GM11168 (cell line): ENCODE measurements at regions not wholly inside any gene's neighbourhood (a gene's known extent, or its start where the extent isn't known, plus 50 kb on each side); places are given as distances from the start of the nearest gene placed in this dataset.

Experiments
- in situ Hi-C: fragments of 300-500 bp; cut with MboI; formaldehyde crosslinking; loops from one replicate; pipeline ENCODE4 v1.12.0; 2022; ENCODE audit warnings: low sequenced_read_pairs; ENCODE audit not compliant: unreplicated experiment

DNA sequence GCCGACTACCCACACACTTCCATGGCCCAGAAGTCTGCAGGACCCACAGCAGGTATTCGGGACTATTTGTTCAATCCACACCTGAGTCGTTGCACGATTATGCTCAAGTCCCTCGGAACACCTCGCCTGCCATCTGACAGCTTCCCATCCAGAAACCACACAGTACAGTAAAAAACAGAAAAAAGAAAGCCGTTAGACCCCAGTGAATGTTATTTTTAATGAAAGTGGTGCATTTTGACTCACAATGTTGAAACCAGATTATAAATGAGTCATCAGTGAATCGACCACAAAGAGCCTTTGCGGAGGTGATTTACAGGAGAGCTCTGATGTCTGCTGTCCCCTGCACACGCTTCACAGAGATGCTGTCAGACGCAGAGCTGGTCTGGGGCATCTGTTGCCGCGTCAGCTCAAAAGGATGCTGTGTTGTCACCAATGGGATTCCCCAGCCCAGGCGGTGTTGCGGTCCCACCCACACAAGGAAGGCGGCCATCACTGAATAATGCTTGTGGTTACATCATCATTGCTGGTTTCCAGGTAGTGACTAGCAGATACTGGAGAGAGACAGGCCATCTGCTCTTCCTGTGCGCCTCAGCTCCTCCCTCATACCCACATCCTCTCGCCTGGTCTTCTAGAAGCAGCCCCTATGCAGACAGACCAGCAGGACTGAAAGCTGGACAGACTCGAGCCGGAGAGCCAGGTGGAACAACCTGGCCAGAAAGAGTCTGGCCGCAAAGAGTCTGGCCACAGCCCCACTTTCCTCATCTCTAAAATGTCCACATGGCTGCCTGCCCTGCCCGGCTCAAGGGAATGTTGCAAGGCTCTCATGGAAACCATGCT, 116.8 kb downstream of the TOMM20 start:
- in situ Hi-C loops: no loop called here

DNA sequence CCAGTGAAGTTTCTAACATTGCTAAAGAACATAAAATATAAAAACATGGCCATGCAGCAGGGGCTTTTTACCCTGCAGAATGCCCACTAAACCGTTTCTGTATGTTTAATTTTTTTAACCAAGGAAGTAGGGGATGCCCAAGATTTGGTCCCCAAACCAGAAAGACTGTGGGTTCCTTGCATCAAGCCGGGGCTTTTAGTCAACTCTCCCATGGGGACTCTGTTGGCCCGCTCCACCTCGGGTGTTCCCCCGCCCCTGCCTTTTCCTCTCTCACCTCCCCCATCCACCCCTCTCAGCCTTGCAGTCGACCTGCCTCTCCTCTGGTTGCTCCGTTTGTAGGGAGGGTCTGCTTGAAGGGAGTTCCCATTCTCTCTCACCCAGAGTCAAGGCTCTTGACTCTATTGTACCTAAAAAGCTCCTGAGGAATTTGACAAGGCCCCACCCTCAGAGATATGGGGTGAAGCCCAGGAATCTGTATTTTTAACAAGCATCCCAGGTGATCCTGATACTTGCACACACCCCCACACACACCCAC, 117.5 kb downstream of the TOMM20 start:
- in situ Hi-C loops: no loop called here

- in situ Hi-C loops: no loop called here
Measured at GRCh38 chr1:235009561-235010306, 118.9 kb downstream of the TOMM20 start.

GRCh38 chr1:235009074-235009473, 119.6 kb downstream of the TOMM20 start:
- in situ Hi-C loops: no loop called here

DNA sequence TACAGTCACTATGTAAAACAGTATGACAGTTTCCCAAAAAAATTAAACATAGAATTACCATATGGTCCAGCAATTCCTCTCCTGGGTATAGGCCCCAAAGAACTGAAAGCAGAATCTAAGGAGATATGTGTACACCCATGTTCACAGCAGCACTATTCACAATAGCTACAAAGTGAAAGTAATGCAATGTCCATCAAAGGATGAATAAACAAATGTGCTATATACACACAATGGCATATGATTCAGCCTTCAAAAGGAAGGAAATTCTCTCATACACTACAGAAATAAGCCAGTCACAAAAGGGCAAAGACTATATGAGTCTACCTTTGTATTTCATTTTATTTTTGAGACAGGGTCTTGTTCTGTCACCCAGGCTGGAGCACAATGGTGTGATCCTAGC, 120.4 kb downstream of the TOMM20 start:
- in situ Hi-C loops: no loop called here

- in situ Hi-C loops: no loop called here
Measured at GRCh38 chr1:235006816-235007215, 121.8 kb downstream of the TOMM20 start.

DNA sequence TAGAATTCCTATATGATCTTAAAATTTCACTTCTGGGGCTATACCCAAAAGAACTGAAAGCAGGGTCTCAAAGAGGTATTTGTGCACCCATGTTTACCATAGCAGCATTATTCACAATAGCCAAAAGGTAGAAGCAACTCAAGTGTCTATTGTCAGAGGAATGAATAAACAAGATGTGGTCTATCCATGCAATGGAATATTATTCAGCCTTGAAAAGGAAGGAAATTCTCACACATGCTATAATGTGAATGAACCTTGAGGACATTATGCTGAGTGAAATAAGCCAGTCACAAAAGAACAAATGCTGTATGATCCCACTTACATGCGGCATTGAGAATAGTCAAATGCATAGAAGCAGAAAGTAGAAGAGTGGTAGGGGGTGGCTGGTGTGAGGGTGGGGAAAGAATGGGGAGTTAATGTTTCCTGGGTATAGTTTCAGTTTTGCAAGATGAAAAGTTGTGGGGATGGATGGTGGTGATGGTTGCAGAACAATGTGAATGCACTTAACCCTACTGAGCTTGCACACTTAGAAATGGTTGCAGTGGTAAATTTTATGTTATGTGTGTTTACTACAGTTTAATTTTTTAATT, 122.4 kb downstream of the TOMM20 start:
- in situ Hi-C loops: no loop called here

DNA sequence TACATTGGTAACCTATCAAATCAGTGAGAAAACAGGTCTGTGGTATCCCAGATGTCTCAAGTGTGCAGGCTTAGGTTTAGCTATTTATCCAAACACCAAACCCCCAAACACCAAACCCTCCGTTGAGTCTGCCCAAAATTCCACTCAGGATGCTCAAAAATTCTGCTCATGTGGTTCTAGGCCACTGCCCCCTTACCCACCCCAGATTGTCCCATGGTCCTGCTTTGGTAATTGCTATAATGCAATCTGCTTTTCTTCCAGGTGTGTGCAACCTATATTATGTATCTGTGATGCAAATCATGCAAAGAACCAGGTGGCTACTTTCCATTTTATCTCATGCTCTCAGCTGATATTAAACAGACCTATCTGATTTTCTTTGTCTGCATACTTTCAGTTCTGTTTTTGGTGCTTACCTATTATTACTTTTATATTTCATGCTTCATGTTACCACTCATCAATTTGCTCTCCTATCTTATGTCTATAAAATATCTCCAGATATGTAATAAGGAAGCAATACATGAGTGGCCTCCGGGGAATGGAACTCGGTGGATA, 123.7 kb downstream of the TOMM20 start:
- in situ Hi-C loops: no loop called here

DNA sequence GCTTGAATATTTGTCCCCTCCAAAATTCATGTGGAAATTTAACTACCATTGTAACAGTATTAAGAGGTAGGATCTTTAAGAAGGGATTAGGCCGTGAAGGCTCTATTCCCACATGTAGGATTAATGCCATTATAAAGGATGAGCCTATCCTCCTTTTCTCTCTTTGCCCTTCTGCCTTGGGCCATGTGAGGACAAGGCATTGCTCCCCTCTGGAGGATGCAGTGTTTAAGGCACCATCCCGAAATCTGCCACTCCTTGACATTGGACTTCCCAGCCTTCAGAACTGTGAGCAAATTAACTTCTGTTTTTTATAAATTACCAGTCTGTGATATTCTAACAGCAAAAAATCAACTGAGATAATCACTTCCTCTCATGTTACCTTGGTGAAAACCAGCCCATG, 124.4 kb downstream of the TOMM20 start:
- in situ Hi-C loops: no loop called here

DNA sequence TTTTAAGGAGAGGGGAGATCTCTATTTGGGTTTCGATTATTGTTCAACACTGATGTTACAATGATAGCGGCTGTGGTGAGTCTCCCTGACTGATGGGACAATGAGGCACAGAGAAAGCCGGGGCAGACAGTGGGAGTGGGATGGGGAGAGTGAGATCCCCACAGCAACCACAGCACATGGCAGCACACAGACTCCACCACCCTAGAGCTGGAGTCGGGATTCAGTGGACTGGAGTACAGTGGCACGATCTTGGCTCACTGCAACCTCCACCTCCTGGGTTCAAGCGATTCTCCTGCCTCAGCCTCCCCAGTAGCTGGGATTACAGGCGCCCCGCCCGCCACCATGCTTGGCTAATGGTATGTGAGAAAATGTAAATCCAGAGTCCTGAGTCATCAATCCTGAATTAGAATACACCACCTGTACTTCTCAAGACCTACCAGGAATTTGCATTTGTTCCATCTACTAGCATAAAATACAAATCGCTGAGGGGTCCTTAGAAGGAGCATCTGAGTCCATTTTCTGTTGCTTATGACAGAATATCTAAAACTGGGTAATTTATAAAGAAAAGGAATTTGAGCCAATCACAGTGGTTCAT, 125.8 kb downstream of the TOMM20 start:
- in situ Hi-C loops: no loop called here

GRCh38 chr1:234999513-234999940, 129.1 kb downstream of the TOMM20 start:
- in situ Hi-C loops: no loop called here

GRCh38 chr1:234997896-234998741, 130.5 kb downstream of the TOMM20 start:
- in situ Hi-C loops: no loop called here

DNA sequence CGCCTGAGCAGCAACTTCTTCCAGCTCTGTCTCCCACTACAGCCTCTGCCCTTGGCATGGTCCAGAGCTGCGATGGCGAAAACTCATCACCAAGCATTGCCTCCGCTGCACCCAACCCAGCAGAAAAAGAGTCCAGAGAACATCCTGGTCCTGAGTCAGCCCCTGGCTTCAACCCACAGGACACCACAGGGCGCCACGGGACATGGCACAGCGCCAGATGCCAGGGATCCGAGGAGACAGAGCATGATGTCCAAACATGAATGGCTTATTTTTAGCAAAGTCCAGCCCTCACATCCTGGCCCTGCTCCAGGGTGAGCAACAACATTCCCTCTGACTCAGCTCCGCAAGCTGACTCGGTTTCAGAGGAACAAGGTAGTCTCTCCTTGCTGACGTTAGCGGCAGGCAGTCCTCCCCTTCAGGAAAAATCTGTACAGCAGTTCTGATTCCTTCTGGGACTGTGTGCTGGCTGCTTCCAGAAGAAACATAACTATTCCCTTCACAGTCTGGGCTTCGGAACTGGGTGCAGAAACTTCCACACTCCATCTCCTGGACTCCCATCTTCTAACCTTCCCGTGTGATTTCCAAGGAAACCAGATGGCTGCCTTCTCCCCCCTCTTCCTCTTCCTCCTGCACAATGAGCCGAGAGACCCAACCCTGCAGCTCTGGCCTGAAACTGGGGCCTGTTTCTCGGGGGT, 131.3 kb downstream of the TOMM20 start:
- in situ Hi-C loops: no loop called here

- in situ Hi-C loops: no loop called here
Measured at GRCh38 chr1:234996245-234996757, 132.3 kb downstream of the TOMM20 start.

DNA sequence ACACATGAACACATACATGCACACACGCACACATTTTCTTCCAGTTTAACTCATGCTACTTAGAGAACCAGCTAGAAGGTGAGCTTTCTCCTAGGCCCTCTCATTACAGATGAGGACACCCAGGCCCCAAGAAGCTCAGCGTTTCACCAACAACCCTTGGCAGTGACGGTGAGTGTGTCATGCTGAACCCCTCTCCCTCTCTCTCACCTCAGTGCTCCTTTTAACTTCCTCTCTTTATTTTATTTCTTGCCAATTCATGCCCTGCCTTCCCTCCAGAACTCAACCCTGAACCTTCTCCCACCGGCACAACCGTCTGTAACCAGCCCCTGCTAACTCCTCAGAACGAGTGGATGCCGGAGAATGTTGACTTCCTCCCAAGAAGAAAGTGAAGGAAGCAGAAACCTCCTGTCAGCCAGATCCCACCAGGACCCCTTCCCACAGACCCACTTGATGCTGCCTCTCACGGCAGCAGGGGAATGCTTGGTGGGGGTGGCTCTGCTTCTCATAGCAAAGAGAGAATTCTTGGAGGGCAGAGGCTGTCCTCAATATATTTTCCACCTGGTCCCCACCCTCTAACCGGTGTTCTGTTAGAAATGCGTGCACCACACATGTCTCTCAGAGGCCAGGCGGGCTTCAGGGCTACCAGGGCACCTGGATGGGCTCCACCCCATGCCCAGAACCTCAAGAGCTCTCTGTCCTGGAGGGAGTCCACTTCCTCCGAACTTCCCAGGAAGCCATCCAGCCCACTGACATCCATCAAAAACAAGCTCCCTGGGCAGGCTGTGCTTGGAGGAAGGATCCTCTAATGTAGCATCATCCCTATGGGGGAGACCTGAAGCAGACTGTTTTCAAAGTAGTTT, 134.0 kb downstream of the TOMM20 start:
- in situ Hi-C loops: no loop called here

GRCh38 chr1:234992065-234992464, 136.6 kb downstream of the TOMM20 start:
- in situ Hi-C loops: no loop called here

DNA sequence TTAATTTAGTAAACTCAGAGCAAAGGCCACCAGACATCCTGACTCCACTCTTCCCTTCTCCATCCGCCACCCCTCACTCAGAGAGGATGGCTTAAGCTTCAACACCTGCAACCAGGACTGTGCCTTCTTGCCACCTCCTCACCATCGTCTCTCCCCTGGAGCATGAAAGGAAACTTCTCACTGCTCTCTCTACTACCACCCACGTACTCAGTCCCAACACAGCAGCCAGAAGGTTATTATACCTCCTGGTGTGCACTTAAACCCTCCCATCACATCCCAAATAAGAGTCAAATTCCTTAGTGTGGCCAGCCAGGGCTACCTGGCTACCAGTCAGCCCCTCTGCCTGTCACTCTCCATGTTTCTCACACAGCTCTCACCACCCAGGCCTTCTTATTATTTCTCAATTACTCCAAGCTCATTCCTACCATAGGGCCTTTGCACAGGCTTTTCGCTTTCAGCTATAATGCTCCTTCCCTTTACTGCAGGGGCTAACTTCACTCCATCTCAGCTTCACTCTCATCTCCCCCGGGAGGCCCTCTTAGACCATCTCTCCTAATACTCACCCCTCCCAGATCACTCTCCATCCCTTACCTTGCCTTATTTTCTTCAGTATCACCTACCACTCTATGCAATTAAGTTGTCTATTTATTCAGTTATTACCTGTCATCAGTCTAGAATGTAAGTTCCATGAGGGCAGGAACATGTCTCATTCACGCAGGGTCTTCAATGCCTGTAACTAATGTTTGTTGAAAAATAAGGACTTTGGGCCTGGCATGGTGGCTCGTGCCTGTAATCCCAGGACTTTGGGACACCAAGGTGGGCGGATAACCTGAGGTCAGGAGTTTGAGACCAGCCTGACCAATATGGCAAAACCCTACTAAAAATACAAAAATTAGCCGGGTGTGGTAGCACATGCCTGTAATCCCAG, 137.5 kb downstream of the TOMM20 start:
- in situ Hi-C loops: no loop called here
